ENCODE measurements at regions not wholly inside any gene's neighbourhood (a gene's known extent, or its start where the extent isn't known, plus 50 kb on each side); places are given as distances from the start of the nearest gene placed in this dataset.

GRCh38 chr4:144799486-144799885 is 153.5 kb downstream of the HHIP start:
- DNase-seq (ENCODE audit: low read depth in 2 of 2): no peak
- no peak for TF ChIP-seq CTCF (IDR thresholded peaks at IDR 0.05; ENCODE audit: low read depth, low read length)

GRCh38 chr4:144801731-144802130 is 155.8 kb downstream of the HHIP start:
- TF ChIP-seq CTCF (IDR thresholded peaks at IDR 0.05; ENCODE audit: low read depth, low read length): no peak
- no peak overlapping the region for H3K4me3 ChIP-seq (replicated peaks in 1 of 2; ENCODE audit: low read depth in 2 of 2, low read length in 2 of 2)
- DNase-seq (ENCODE audit: low read depth in 2 of 2): no peak

More at GRCh38 chr4:144799486-144799885, 153.5 kb downstream of the HHIP start:
- no peak overlapping the region for H3K4me3 ChIP-seq (replicated peaks in 1 of 2; ENCODE audit: low read depth in 2 of 2, low read length in 2 of 2)

GRCh38 chr4:144808034-144808433 is 162.1 kb downstream of the HHIP start:
- DNase-seq (ENCODE audit: low read depth in 2 of 2): no peak
- no peak overlapping the region for H3K4me3 ChIP-seq (replicated peaks in 1 of 2; ENCODE audit: low read depth in 2 of 2, low read length in 2 of 2)
- no peak for TF ChIP-seq CTCF (IDR thresholded peaks at IDR 0.05; ENCODE audit: low read depth, low read length)

GRCh38 chr4:144809056-144809640 is 163.2 kb downstream of the HHIP start:
- H3K4me3 ChIP-seq (replicated peaks in 1 of 2; ENCODE audit: low read depth in 2 of 2, low read length in 2 of 2): no peak overlapping the region
- no peak for DNase-seq (ENCODE audit: low read depth in 2 of 2)
- TF ChIP-seq CTCF (IDR thresholded peaks at IDR 0.05; ENCODE audit: low read depth, low read length): no peak

GRCh38 chr4:144816668-144817067 is 170.7 kb downstream of the HHIP start:
- no peak overlapping the region for H3K4me3 ChIP-seq (replicated peaks in 1 of 2; ENCODE audit: low read depth in 2 of 2, low read length in 2 of 2)
- no peak for TF ChIP-seq CTCF (IDR thresholded peaks at IDR 0.05; ENCODE audit: low read depth, low read length)
- DNase-seq (ENCODE audit: low read depth in 2 of 2): no peak

- peak in 1 of 2 donors; percentile 3 for DNase-seq (ENCODE audit: low read depth in 2 of 2)
Observed at GRCh38 chr4:144817081-144817480, 171.1 kb downstream of the HHIP start.

More at GRCh38 chr4:144817081-144817480, 171.1 kb downstream of the HHIP start:
- no peak for TF ChIP-seq CTCF (IDR thresholded peaks at IDR 0.05; ENCODE audit: low read depth, low read length)
- no peak overlapping the region for H3K4me3 ChIP-seq (replicated peaks in 1 of 2; ENCODE audit: low read depth in 2 of 2, low read length in 2 of 2)
